H1 (cell line): ENCODE measurements at regions not wholly inside any gene's neighbourhood (a gene's known extent, or its start where the extent isn't known, plus 50 kb on each side); places are given as distances from the start of the nearest gene placed in this dataset.

Experiments used
- CTCF ChIA-PET: fragments of 300-600 bp; sonication (Branson Sonifier 250); formaldehyde crosslinking; loops from one replicate; lab custom pipeline; 2021; ENCODE audit not compliant: partially characterized antibody; lab: Charles Lee
- POLR2A ChIA-PET: fragments of 300-600 bp; sonication (Branson Sonifier 250); formaldehyde crosslinking; loops from one replicate; lab custom pipeline; 2021; ENCODE audit warnings: inconsistent platforms; ENCODE audit not compliant: partially characterized antibody; lab: Charles Lee
- DNase-seq, 2 experiments: peaks; one replicate each; pipeline versions ENCODE4 v3.0.0 to v3.0.0-alpha.2; 2010 to 2022; ENCODE audit warnings: low spot score in 2 of 2, low read depth in 1 of 2, mixed read lengths in 1 of 2
- FAIRE-seq: peaks from 2 replicates; lab custom pipeline; 2011; peaks lifted over from hg19 to GRCh38; lab: Jason Lieb, UNC
- H2AFZ ChIP-seq: 2 replicates; pipeline ENCODE4 v1.8.1; 2012; ENCODE audit warnings: low read length, inconsistent platforms
- H2AK5ac ChIP-seq: 2 replicates; pipeline ENCODE4 v1.6.1; 2013; ENCODE audit warnings: low read depth, low read length
- H2BK120ac ChIP-seq: replicated peaks from 2 replicates; pipeline ENCODE3; 2013; ENCODE audit warnings: low read depth, low read length, inconsistent platforms
- H2BK12ac ChIP-seq: 2 replicates; pipeline ENCODE4 v1.6.1; 2013; ENCODE audit warnings: low read depth, low read length
- H2BK15ac ChIP-seq: 2 replicates; pipeline ENCODE4 v1.6.1; 2013; ENCODE audit warnings: low read length
- H2BK20ac ChIP-seq: 2 replicates; pipeline ENCODE4 v1.6.1; 2013; ENCODE audit warnings: low read length
- H2BK5ac ChIP-seq: 2 replicates; pipeline ENCODE4 v1.6.1; 2013; ENCODE audit warnings: low read depth, low read length
- H3K14ac ChIP-seq: 2 replicates; pipeline ENCODE4 v1.6.1; 2013; ENCODE audit warnings: inconsistent platforms; ENCODE audit not compliant: insufficient read length
- H3K18ac ChIP-seq: 2 replicates; pipeline ENCODE4 v1.6.1; 2013; ENCODE audit warnings: low read length; ENCODE audit errors: extremely low read depth
- H3K23ac ChIP-seq: 2 replicates; pipeline ENCODE4 v1.6.1; 2013; ENCODE audit warnings: inconsistent platforms; ENCODE audit not compliant: insufficient read length
- H3K23me2 ChIP-seq: 2 replicates; pipeline ENCODE4 v1.6.1; 2013; ENCODE audit warnings: low read depth, low read length
- H3K27ac ChIP-seq: 2 replicates; pipeline ENCODE4 v1.6.1; 2011; ENCODE audit warnings: low read depth, low read length, inconsistent platforms
- H3K27me3 ChIP-seq, 4 experiments: replicated peaks in 1 of 4; 1 replicate in 1 of 4; 2 replicates in 3 of 4; pipeline versions ENCODE4 v1.6.1 to v1.8.1; 2011 to 2013; ENCODE audit warnings: low read length in 3 of 4, mild to moderate bottlenecking in 3 of 4, inconsistent platforms in 2 of 4, mixed read lengths in 2 of 4, moderate library complexity in 1 of 4; ENCODE audit not compliant: control insufficient read depth in 3 of 4, insufficient read depth in 3 of 4; ENCODE audit errors: extremely low read depth in 1 of 4
- H3K36me3 ChIP-seq, 4 experiments: 2 replicates each; pipeline versions ENCODE4 v1.6.1 to v1.8.1; 2011 to 2013; ENCODE audit warnings: mild to moderate bottlenecking in 4 of 4, low read length in 3 of 4, moderate library complexity in 2 of 4, control low read depth in 1 of 4, inconsistent platforms in 1 of 4; ENCODE audit not compliant: insufficient read depth in 4 of 4, control insufficient read depth in 2 of 4
- H3K4ac ChIP-seq: replicated peaks from 2 replicates; pipeline ENCODE3; 2013; ENCODE audit warnings: low read length, low read depth, mixed read lengths, inconsistent platforms; ENCODE audit not compliant: insufficient read length
- H3K4me1 ChIP-seq, 4 experiments: replicated peaks in 1 of 4; 1 replicate in 1 of 4; 2 replicates in 3 of 4; pipeline versions ENCODE4 v1.6.1 to v1.8.1; 2011 to 2013; ENCODE audit warnings: low read length in 3 of 4, inconsistent platforms in 2 of 4, mixed read lengths in 1 of 4; ENCODE audit not compliant: insufficient read depth in 4 of 4, control insufficient read depth in 3 of 4
- H3K4me2 ChIP-seq, 2 experiments: 2 replicates each; pipeline versions ENCODE4 v1.6.1 to v1.8.1; 2011 to 2013; ENCODE audit warnings: low read depth in 2 of 2, low read length in 2 of 2, control low read depth in 1 of 2, inconsistent platforms in 1 of 2, mild to moderate bottlenecking in 1 of 2; ENCODE audit not compliant: insufficient read depth in 1 of 2
- H3K4me3 ChIP-seq, 4 experiments: fragments of 200-600, 300-600 bp in 1 of 4; sonication (generic), shearing (Covaris generic), sonication (Bioruptor Twin) in 1 of 4; 2 replicates each; pipeline versions ENCODE4 v1.5.1 to v1.8.1; 2011 to 2016; ENCODE audit warnings: low read length in 4 of 4, low read depth in 3 of 4, control low read depth in 2 of 4, inconsistent platforms in 2 of 4, mild to moderate bottlenecking in 2 of 4, mixed read lengths in 1 of 4, moderate library complexity in 1 of 4; ENCODE audit not compliant: insufficient read depth in 2 of 4; ENCODE audit errors: extremely low read depth in 1 of 4
- H3K56ac ChIP-seq: replicated peaks from 2 replicates; pipeline ENCODE3; 2013; ENCODE audit warnings: low read depth, mild to moderate bottlenecking, mixed read lengths, low read length, inconsistent platforms; ENCODE audit not compliant: insufficient read length
- H3K79me1 ChIP-seq: 2 replicates; pipeline ENCODE4 v1.6.1; 2013; ENCODE audit warnings: low read depth, low read length, control low read depth
- H3K79me2 ChIP-seq, 2 experiments: 2 replicates each; pipeline versions ENCODE4 v1.6.1 to v1.8.1; 2012 to 2013; ENCODE audit warnings: low read length in 2 of 2, mild to moderate bottlenecking in 2 of 2, inconsistent platforms in 1 of 2; ENCODE audit not compliant: insufficient read depth in 2 of 2, control insufficient read depth in 1 of 2
- H3K9ac ChIP-seq, 4 experiments: replicated peaks in 1 of 4; 1 replicate in 1 of 4; 2 replicates in 3 of 4; pipeline versions ENCODE4 v1.6.1 to v1.8.1; 2011 to 2013; ENCODE audit warnings: low read depth in 3 of 4, low read length in 3 of 4, control low read depth in 2 of 4, mild to moderate bottlenecking in 2 of 4, moderate library complexity in 2 of 4, inconsistent platforms in 1 of 4; ENCODE audit errors: extremely low read depth in 1 of 4
- H3K9me3 ChIP-seq, 2 experiments: 2 replicates each; pipeline versions ENCODE4 v1.6.1 to v1.8.1; 2012 to 2013; ENCODE audit warnings: mild to moderate bottlenecking in 2 of 2, moderate library complexity in 2 of 2, control low read depth in 1 of 2, inconsistent platforms in 1 of 2, low read depth in 1 of 2, low read length in 1 of 2, mixed read lengths in 1 of 2; ENCODE audit not compliant: insufficient read depth in 2 of 2
- H4K20me1 ChIP-seq, 2 experiments: replicated peaks in 1 of 2; 2 replicates each; pipeline versions ENCODE3 to v1.8.1; 2011 to 2013; ENCODE audit warnings: inconsistent platforms in 2 of 2, low read length in 2 of 2, mild to moderate bottlenecking in 1 of 2; ENCODE audit not compliant: insufficient read depth in 2 of 2, control insufficient read depth in 1 of 2
- H4K5ac ChIP-seq: 2 replicates; pipeline ENCODE4 v1.6.1; 2013; ENCODE audit warnings: low read length, low read depth, mixed read lengths, inconsistent platforms; ENCODE audit not compliant: insufficient read length
- H4K8ac ChIP-seq: 2 replicates; pipeline ENCODE4 v1.8.0; 2013; ENCODE audit warnings: mild to moderate bottlenecking, moderate library complexity, low read length, inconsistent platforms; ENCODE audit not compliant: insufficient read depth; ENCODE audit errors: extremely low read depth
- H4K91ac ChIP-seq: replicated peaks from 2 replicates; pipeline ENCODE3; 2013; ENCODE audit warnings: low read length, mixed read lengths, inconsistent platforms; ENCODE audit not compliant: insufficient read length
- BACH1 ChIP-seq: IDR thresholded peaks from 2 replicates; pipeline ENCODE4 v1.6.1; 2012; ENCODE audit warnings: low read length, improper control_type of control experiment
- CTBP2 ChIP-seq: IDR thresholded peaks from 2 replicates; pipeline ENCODE4 v1.7.0; 2011; ENCODE audit warnings: borderline replicate concordance, mild to moderate bottlenecking, moderate library complexity, mixed read lengths, low read length; ENCODE audit not compliant: insufficient read depth, insufficient read length
- WGBS, 2 experiments: shearing (Covaris generic) in 1 of 2; methylation state at CpG; one replicate each; pipeline versions ENCODE4 v1.1.6 to v1.1.7; 2013 to 2015; ENCODE audit warnings: low lambda C conversion rate in 2 of 2, mixed read lengths in 2 of 2, inconsistent platforms in 1 of 2, low coverage in 1 of 2, missing lambda C conversion rate in 1 of 2; ENCODE audit not compliant: insufficient replicate concordance in 2 of 2, insufficient coverage in 1 of 2, insufficient read length in 1 of 2; ENCODE audit errors: extremely low coverage in 1 of 2, missing lambda C conversion rate in 1 of 2; 5-methylcytosine and 5-hydroxymethylcytosine counted together

DNA sequence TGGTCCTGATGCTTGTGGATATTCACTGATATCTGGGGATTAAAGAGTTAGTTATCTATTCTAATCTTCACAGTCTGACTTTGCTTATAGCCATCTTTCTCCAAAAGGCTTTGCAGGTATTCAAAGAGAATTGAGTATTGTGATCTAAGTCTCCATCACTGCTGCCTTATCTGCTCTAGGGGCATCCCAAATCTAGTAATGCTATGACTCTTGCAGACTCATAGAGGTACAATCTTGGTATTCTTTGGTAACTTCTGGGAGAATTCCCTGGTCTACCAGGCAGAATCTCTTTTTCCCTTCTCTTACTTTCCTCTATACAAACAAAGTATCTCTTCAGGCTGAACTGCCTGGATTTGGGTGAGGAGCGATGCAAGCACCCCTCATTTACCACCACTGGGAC lies 746.3 kb downstream of the JRKL start:
- H3K79me2 ChIP-seq, result no peaks in the 10 kb centered on the region
- H4K8ac ChIP-seq, result no peak overlapping the region
- no peak overlapping the region for H2BK120ac ChIP-seq
- TF ChIP-seq CTBP2 (no peak), BACH1 (no peak)
- TF ChIP-seq, all 59 proteins: peak for 0
- no peaks in the 10 kb centered on the region for H3K4me1 ChIP-seq
- no peak overlapping the region for H2BK20ac ChIP-seq
- no peak overlapping the region for H3K56ac ChIP-seq
- CTCF ChIA-PET, result interaction anchor here (0.8 to 2.0 kb wide), 2 partner anchors 17 to 672 kb away, joined by 3 to 7 read pairs; no protein-coding TSS in a partner anchor
- peaks cover 0 to 1% (median 0%) of the 10 kb centered on the region in 4 experiments; a peak in 1 of 7 replicates for H3K27me3 ChIP-seq
- H3K27ac ChIP-seq, result no peak overlapping the region
- no peak overlapping the region for H3K4ac ChIP-seq
- H3K4me3 ChIP-seq, result no peak overlapping the region
- no peak overlapping the region for H3K14ac ChIP-seq
- H4K5ac ChIP-seq, result no peak overlapping the region
- H2BK15ac ChIP-seq, result no peak overlapping the region
- no peak overlapping the region for H4K91ac ChIP-seq
- no peak overlapping the region for H3K4me2 ChIP-seq
- no peak overlapping the region for H3K23ac ChIP-seq
- H3K79me1 ChIP-seq, result no peaks in the 10 kb centered on the region
- no peak overlapping the region for H2BK12ac ChIP-seq
- no peaks in the 10 kb centered on the region for H3K23me2 ChIP-seq
- H3K9ac ChIP-seq, result no peak overlapping the region
- no peaks in the 10 kb centered on the region for H3K36me3 ChIP-seq
- H3K9me3 ChIP-seq, result no peaks in the 10 kb centered on the region
- FAIRE-seq (no peak), DNase-seq (no peak)
- POLR2A ChIA-PET, result no interaction called here
- H2AK5ac ChIP-seq, result no peak overlapping the region
- H4K20me1 ChIP-seq, result no peaks in the 10 kb centered on the region
- no peak overlapping the region for H3K18ac ChIP-seq
- H2BK5ac ChIP-seq, result no peak overlapping the region
- H2AFZ ChIP-seq, result no peak overlapping the region
- 79% methylated on average over 1 of the region's 1 CpG; no CpG with 5 or more reads in 1 of the 2 experiments for WGBS, 2 experiments
